GM18873 (cell line): ENCODE measurements at regions not wholly inside any gene's neighbourhood (a gene's known extent, or its start where the extent isn't known, plus 50 kb on each side); places are given as distances from the start of the nearest gene placed in this dataset.
"Not testable (repeated sequence)": the region's sequence is repeated elsewhere in the genome, so short reads cannot be mapped to it uniquely, and the experiment has no call there.

Experiments used
- ATAC-seq: cut with Tn5 transposase; IDR thresholded peaks from one replicate; pipeline ENCODE4 v1.9.1; 2021; ENCODE audit warnings: mild to moderate bottlenecking, moderate library complexity, moderate number of reproducible peaks; ENCODE audit not compliant: unreplicated experiment, low FRiP score

DNA sequence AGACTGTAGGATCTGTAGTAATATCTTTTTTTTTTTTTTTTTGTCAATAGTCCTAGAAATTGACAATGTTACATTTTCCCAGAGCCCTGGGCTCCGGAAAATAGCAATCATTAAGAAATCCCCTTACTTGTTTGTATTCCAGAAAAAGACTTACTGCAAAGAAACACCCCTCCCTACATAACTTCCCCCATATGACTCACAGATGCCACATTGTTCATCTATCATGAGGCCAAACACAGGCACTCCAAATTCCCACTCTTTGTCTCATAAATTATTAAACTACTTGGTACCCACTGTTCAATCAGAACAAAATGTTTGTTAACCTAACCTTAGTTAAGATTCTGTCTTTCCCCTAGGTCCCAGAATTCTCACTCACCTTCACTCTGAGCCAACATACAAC lies 53.5 kb downstream of the TEX51 start:
- ATAC-seq, result no peak

DNA sequence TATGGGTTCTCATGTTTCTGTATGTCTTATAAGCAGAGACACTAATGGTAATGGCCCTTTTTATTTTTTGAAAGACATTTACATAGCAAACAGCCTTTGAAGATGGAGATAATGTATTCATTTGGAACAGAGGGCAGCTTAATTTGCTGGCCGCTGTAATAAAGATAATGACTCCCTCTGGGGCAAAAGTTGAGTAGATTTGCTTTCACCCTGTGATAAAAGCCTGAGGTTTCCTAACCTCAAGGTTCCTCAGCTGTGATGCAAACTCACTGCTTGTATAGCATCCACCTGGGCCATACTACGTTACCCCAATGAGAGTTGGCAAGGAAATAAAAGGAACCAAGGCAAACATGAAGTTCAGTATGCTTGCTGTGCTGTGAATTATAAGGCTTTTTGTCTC lies 54.8 kb downstream of the TEX51 start:
- no peak for ATAC-seq

DNA sequence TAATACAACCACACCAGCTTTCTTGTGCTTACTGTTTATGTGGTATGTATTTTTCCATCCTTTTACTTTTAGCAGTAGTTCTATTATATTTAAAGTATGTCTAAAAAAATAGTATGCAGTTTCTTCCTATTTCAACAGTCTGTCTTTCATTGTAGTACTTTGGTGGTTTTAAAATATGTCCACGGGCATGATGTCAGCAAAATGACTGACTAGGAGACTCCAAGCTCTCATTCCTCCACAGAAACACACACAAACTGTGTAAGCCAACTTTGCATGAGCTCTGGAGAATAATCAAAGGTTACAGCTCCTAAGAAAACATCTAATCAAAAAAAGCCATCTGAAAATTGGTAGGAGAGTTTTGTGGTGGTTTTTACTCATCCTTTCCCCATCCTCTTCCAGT lies 56.1 kb downstream of the TEX51 start:
- no peak for ATAC-seq

DNA sequence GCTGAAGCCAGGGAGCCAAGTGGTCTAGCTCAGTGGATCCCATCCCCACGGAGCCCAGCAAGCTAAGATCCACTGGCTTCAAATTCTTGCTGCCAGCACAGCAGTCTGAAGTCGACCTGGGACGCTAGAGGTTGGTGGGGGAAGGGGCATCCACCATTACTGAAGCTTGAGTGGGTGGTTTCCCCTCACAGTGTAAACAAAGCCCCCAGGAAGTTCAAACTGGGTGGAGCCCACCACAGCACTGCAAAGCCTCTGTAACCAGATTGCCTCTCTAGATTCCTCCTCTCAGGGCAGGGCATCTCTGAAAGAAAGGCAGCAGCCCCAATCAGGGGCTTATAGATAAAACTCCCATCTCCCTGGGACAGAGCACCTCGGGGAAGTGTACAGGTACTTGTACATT lies 58.1 kb downstream of the TEX51 start:
- ATAC-seq, result not testable (repeated sequence)

DNA sequence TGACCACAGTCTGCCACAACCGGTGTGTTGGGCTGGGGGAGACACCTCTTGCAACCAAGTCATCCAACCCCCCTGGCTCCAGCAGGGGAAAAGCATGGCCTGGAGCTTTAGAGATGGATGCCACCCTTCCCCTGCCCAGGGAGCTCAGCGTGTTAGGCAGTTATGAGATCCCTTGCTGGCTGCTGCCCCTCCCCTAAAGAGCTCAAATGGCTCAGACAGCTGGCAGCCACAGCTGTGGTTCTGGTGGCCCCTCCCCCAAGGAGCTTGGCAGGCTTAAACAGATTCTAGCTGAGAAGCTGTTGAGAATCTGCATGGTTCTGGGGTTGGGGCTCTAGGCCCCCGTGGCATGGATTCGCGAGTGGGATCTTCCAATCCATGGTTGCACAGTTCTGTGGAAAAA lies 64.7 kb downstream of the TEX51 start:
- no peak for ATAC-seq

DNA sequence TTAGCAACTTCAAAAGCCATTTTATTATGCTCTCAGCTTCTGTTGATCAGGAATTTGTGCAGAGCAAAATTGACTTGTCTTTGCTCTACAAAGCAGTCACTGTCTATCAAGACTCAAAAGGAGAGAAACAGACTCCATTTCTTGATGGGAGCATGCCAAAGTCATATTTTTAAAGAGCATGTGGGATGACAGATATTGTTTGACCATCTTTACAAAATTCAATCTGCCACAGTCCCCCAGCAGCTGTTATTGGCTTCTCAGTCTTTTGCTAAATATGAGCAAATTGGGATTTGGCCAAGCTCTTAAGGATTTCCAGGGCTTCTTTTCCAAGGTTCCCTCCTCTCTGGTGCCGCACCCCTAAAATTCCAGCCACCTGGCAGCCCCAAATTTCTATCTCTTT lies 67.9 kb downstream of the TEX51 start:
- no peak for ATAC-seq

DNA sequence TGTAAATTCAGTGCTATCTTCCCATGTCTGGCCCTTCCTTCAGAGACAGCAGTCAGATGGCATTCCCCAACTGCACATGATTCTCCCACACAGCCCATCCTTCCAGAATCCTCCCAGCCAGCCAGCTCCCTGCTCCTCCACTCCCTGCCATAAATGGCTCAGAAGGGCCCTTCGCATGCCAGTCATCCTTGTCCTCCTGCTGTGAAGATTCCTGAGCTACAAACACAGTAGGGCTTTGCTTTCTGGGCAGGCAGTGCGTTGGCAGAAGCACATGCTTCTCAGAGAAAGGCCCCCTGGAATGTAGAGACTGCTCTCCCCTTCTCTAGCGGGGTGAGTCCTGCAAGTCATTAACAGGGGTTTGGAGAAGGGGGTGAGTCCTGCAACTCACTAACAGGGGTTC lies 71.9 kb downstream of the TEX51 start:
- ATAC-seq, result no peak

DNA sequence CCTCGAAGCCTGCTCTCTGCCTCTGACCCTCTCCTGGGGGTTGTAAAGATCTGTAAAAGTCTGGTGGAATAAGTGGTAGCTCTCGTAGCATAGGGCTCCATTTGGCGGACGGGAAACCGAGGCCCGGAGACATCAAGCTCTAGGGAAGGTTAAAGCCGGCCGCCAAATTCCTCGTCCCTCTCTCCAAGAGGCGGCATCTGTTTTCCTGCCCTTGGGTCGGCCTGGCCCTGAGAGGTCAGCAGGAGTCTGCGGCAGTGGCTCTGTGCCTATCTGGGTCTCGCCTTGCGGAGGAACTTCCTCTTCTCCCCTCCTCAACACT lies 72.4 kb downstream of the TEX51 start:
- ATAC-seq, result no peak

DNA sequence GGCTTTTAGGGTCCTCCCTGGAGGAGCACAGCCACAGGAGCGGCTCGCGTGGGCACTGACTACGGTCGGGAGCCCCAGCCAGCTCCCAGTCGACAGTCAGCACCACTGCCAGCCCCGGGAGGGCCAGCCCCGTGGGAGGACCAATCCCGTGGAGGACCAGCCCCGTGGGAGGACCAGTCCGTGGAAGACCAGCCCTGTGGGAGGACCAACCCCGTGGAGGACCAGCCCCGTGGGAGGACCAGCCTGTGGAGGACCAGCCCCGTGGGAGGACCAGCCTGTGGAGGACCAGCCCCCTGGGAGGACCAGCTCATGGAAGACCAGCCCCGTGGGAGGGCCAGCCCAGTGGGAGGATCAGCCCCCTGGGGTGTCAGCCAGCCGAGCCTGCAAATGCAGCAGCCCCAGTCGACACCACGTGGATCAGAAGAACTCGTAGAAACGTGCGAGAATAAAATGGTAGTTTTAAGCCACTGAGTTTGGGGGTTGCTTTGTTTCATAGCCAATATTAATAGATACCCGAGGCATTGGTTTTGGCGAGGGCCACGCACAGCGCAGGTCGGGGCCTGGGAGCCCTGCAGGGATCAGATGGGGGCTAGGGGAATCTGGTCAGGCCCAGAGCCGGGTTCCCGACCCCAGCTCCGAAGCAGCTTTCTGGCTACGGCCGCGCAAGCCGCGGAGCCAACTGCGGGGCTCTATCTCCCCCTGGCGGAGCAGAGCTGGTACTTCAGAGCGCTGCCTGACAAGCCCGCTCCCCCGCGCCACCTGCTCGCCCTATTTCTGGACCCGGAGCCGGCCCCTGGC lies 73.0 kb downstream of the TEX51 start:
- ATAC-seq, result peak; percentile 67

DNA sequence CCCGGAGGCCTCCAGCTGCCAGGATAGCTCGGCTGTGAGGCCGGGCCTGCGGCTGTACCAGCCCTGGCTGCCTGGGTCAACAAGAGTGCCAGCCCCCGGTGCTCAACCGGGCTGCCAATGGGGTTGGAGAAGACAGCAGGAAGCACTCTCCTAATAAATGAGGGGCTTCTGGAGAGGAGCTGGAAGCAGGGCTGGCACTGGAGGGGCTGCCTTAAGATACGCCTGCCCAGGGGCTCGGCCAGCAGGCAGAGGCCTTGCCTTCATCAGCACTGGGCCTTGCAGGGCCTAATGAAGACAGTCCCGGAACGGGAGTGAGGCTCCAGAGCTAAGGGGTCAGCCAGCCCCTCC lies 73.6 kb downstream of the TEX51 start:
- no peak for ATAC-seq

DNA sequence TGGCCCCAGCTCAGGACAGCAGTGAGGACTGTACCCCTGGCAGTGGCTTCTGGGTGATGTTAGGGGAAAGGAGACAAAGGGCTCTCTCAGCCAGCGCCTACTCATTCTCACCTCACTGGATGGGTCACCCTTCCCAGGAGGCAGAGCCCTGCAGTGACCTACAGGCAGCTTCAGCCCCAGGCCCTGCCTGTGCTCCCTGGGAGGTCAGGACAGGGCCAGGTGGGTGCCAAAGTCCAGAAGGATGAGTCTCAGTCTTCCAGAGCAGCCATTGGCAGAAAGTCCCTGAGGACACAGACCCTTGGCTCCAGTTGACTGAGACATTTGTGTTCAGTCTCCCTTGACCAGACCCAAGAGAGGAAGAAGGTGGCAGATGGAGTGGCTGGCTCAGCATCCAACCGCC lies 75.1 kb downstream of the TEX51 start:
- ATAC-seq, result no peak

DNA sequence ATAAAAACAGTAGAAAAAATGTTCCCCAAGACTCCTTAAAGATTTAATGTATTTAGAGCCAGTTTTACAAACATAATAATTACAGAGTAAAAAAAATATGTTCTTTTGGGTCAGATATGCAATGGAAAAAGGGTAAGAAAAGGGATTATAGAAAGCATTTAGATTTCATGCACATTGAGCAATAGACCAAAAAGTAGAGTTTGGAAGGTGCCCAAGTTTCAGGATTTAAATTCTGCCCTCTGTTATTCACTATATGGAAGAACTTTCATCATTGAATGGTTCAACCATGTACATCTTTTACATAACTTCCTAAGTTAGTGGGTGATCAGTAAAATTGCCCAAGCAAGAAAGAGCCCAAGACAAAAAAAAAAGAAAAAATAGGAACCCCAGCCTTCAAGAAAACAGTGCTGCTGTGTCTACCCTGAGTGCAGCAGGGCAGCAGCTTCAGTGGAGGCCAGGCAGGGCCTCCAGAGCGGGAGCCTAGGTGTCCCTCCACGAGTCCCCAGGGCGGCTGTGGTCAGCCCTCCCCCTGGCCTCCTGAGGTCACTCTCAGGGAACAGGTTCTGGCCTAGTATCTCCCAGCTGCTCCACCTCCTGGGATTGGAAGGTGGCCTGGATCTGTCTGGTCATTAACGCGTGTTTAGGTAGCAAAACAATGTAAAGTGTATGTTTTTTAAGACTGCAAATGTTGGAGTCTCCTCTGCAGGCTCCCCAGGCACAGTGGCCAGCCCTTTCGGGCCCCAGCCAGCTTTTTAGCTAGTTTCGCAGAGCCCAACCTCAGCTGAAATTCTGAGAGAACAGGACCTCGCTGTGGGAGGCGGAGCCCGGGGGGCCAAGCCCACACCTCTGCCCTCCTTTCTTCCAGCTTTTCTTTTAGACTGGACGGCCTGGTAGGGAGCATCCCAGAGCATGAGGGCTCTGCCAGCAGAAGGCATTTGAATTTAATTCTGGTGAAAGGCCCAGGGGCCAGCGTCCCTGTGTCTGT lies 77.3 kb downstream of the TEX51 start:
- no peak for ATAC-seq

DNA sequence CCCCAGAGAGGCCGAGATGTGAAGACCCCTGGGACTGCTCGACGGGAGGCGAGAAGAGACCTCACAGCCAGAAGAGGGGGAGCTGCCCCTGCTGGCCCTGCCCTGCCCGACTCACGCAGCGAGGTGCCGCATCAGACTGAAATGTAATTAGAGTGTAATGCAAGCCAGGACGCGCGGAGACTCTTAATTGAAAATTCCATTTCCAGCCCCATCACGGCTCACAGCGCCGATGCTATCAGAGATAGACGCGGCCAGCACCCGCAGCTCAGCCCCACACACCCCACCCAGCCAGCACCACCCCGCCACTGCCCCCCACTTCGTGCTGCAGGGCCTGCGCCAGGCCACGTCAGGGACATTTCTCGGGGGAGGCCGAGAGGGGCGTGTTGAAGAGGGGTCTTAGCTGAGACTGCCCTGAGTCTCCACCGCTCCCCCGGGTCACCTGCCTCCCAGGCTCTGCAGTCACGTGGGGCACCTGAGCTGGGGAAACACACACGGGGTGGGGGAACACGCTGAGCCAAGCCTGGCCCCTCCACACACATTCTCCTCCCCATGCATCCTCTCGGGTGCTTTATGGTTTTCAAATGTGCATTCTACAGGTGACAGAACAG lies 78.1 kb downstream of the TEX51 start:
- no peak for ATAC-seq

DNA sequence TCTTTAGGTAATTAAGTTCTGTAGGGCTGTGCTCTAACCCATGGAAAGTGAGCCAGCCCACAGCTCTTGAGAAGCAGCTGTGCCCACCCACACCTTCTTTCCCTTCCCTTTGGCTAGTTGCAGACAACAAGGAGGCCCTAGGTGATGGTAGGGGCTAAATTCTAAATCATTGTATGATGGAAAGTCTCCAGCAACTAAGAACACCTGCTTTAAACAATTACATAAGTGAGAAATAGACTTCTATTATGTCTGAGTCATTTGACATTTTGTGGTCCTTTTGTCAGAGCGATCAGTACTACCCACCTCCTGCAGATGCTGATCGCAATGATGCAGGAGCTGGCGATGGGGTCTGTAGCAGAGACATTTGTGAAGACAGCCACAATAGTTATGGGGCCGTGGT lies 79.6 kb downstream of the TEX51 start:
- no peak for ATAC-seq

DNA sequence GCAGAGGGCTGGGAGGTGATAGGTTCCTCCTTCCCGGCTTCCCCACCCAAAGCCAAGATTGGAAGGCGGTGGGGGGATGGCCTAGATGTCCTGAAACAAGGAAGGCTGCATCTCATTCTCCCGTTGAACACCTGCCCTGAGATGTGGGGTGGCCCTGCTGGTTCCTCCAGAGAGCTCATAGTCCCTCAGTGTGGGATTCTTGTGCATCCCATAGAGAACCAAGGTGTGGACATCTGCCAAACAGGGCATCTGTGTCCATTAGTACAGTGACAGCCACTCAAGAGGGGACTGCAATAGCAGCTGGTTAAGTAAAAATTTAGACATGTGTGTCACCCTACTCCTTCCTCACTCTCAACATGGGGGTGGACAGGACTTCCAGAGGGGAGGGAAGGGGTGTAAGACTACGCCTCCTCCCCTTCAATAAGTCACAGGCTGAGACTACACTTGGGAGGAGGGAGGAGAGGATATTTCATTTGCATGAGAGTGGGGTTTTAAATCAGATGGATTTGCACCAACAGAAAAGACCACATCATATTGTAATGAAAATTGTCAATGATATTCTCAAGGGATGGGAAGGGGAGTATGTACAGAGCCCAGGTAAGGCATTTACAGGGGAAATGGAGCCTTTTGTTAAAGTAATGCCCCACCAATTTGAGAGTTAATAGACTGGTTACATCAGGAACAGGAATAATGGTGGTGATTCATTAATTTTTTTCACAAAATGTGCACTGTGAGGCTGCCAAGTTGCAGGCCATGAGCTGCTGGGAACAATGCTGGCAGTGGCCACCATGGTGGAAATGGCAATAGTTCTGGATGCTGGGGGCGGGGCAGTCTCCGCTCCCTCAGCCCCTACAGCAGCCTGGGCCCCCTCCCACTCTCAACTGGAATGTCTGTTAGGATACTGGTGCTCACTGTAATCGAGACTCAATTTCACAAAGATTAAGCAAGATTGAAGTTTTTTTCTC lies 80.6 kb downstream of the TEX51 start:
- ATAC-seq, result no peak

DNA sequence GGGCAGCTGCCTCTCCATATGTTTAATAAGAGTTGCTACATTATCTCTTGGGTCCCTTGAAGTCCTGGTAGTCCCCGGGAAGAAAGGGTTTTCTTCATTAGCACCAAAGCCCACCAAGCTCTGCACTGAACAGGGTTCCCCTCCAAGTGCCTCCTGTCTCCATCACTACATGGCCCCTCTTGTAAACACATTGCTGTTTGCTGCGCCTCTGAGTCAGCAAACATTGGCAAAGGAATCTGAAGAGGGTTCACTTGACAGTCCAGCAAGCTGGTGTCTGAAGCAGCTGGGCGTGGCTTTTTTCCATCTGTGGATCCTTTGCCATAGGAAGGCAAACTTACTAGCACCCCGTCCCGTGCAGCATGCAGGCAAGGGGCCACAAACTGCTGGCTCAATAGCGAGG lies 82.8 kb downstream of the TEX51 start:
- no peak for ATAC-seq

DNA sequence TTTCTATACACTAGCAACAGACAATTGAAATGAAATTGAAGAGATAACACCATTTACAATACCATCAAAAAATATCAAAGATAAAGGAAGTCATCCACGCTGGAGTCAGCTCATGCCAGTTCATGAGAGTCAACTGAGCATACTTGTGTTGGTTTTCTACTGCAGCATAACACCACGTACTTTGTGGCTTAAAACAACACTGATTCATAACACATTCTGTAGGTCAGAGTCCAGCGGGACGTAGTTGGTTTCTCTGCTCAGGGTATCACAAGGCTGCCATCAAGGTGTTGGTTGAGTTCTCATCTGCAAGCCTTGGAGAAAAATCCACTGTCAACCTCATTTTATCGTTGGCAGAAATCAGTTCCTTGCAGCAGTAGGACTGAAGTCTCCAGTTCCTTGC lies 84.2 kb downstream of the TEX51 start:
- ATAC-seq, result no peak

DNA sequence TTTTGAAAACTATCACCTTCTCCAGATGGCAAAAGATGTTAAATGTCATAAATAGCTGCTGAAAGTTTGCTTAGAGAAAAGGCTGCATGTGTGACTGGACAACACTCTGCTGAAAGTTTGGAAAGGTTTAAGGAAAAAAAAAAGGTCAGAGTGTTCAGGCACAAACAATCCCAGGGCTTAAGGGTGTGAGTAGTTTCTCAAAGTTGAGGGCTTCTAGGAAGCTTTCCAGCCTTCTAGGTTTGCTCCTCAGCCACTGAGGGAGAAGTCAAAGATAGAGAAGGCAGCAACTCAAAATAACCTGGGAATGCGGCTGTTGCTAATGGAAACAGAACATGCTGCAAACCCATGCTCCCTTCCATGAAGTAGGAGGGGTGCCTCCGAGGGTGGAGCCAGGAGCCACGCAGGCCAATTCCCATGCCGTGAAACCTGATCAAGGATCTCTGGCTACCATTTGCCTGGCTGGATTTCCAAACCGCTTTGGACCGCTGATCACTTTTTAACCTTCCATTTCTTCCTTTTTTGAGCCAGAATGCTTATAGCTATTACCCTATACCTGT lies 88.0 kb downstream of the TEX51 start:
- ATAC-seq, result no peak

DNA sequence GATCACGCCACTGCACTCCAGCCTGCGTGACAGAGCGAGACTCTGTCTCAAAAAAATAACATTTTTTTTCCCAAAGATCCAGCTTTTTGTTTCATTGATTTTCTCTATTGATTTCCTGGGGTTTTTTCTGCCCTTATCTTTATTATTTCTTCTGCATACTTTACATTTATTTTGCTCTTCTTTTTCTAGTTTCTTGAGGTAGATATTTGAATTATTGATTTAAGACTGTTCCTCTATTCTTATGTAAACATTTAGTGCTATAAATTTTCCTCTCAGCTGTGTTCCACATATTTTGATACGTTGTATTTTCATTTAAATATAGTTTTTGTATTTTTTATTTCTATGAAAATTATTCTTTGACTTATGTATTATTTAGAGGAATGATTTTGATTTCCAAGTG lies 89.8 kb downstream of the TEX51 start:
- no peak for ATAC-seq

DNA sequence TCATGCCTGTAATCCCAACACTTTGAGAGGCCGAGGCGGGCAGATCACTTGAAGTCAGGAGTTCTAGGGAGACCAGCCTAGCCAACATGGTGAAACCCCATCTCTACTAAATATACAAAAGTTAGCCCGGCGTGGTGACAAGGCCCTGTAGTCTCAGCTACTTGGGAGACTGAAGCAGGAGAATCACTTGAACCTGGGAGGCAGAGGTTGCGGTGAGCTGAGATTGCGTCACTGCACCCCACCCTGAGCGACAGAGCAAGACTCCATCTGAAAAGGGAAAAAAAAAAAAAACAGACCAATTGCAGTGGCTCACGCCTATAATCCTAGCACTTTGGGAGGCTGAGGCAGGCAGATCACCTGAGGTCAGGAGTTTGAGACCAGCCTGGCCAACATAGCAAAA lies 90.4 kb downstream of the TEX51 start:
- not testable (repeated sequence) for ATAC-seq
